ENCODE measurements at regions not wholly inside any gene's neighbourhood (a gene's known extent, or its start where the extent isn't known, plus 50 kb on each side); places are given as distances from the start of the nearest gene placed in this dataset.
A peak's percentile ranks its signal among the peaks of the same experiment; 100 is the strongest.

DNA sequence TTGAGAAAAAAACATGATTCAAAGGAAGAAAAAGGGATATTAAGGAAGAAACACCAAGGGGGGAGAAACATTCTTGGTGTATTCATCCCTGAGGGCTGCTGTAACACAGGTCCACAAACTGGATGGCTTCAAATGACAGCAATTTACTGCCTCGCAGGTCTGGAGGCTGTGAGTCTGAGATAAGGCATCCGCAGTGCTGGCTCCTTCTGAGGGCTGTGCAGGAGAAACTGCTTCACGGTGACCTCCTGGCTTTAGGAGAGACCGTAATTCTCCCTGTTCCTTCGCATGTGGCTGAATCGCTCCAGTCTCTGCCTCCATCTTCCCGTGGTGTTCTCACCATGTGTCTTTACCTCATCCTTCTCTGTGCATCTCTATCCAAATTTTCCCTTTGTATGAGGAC is 490.7 kb downstream of the EIPR1 start:
- Histone ChIP-seq H3K4me3 (no peak overlapping the region), H3K9me3 (peaks cover 0 to 17% (median 2%) of the 10 kb centered on the region in 8 donors), H3K27ac (no peak overlapping the region), H3K27me3 (replicated peaks in 1 of 7) (peaks cover 0 to 5% (median 0%) of the 10 kb centered on the region in 7 donors), H3K36me3 (no peaks in the 10 kb centered on the region), H3K4me1 (no peaks in the 10 kb centered on the region)
- DNase-seq = peak; percentile 14
- 56 to 74% (median 61%) methylated on average over 7 of the region's 7 CpGs for WGBS, 5 donors
- TF ChIP-seq CTCF (IDR thresholded peaks at IDR 0.05 in 8 of 11, conservative IDR thresholded peaks at IDR 0.05 in 3 of 11) = no peak
- TF ChIP-seq POLR2AphosphoS5 (IDR thresholded peaks at IDR 0.05) = no peak
- intact Hi-C loops (cut with DNase I; ENCODE audit: low total_unique reads) = no loop called here

DNA sequence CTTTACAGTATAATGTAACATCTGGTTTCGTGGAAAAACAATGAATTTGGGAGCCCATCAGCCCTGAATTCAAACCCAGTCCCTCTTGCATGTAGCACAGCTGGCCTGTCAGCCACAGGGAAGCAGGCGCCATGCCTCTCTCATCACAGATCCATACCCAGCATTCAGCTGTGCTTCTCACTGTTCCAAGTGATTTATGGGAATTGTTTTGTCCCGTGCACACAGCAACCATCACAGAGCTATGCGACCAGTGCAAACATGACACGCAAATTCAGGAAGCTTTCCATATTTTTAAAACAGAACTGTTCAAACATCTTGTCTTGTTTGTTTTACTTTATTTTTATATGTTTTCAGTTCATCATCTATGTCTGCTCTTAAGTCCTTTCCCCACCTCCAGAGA is 496.1 kb downstream of the EIPR1 start:
- TF ChIP-seq POLR2A (IDR thresholded peaks at IDR 0.05) (no peak), CTCF (IDR thresholded peaks at IDR 0.05 in 8 of 11, conservative IDR thresholded peaks at IDR 0.05 in 3 of 11) (no peak), POLR2AphosphoS5 (IDR thresholded peaks at IDR 0.05) (no peak)
- Histone ChIP-seq H3K4me3 (no peak overlapping the region), H3K9me3 (peaks cover 0 to 35% (median 2%) of the 10 kb centered on the region in 8 donors), H3K36me3 (no peaks in the 10 kb centered on the region), H3K4me1 (peaks cover 0 to 18% (median 8%) of the 10 kb centered on the region in 6 donors), H3K27ac (no peak overlapping the region), H3K27me3 (replicated peaks in 1 of 7) (no peaks in the 10 kb centered on the region)
- 83 to 89% (median 88%) methylated on average over 5 of the region's 5 CpGs for WGBS, 5 donors
- intact Hi-C loops (cut with DNase I; ENCODE audit: low total_unique reads) = no loop called here
- no peak for DNase-seq

- intact Hi-C loops (cut with DNase I; ENCODE audit: low total_unique reads) = no loop called here
- no peak for DNase-seq
- Histone ChIP-seq H3K27me3 (replicated peaks in 1 of 7) (no peaks in the 10 kb centered on the region), H3K4me3 (no peak overlapping the region), H3K27ac (no peak overlapping the region), H3K4me1 (peaks cover 0 to 18% (median 8%) of the 10 kb centered on the region in 6 donors), H3K9me3 (peaks cover 0 to 35% (median 2%) of the 10 kb centered on the region in 8 donors), H3K36me3 (no peaks in the 10 kb centered on the region)
- TF ChIP-seq POLR2A (IDR thresholded peaks at IDR 0.05) (no peak), CTCF (IDR thresholded peaks at IDR 0.05 in 8 of 11, conservative IDR thresholded peaks at IDR 0.05 in 3 of 11) (no peak), POLR2AphosphoS5 (IDR thresholded peaks at IDR 0.05) (no peak)
- 86 to 94% (median 87%) methylated on average over 4 of the region's 4 CpGs for WGBS, 5 donors
These were observed 496.7 kb downstream of the EIPR1 start for GRCh38 chr2:2880938-2881337.

GRCh38 chr2:2879781-2880180 is 497.8 kb downstream of the EIPR1 start:
- H3K4me3 ChIP-seq = no peak overlapping the region
- no peak for DNase-seq
- intact Hi-C loops (cut with DNase I; ENCODE audit: low total_unique reads) = no loop called here
- no peaks in the 10 kb centered on the region for H3K27me3 ChIP-seq (replicated peaks in 1 of 7)
- no peak overlapping the region for H3K27ac ChIP-seq
- 32 to 51% (median 39%) methylated on average over 7 of the region's 7 CpGs for WGBS, 5 donors
- no peaks in the 10 kb centered on the region for H3K36me3 ChIP-seq
- TF ChIP-seq POLR2A (IDR thresholded peaks at IDR 0.05) (no peak), POLR2AphosphoS5 (IDR thresholded peaks at IDR 0.05) (peak in 1 of 3 donors; percentile 24)
- peaks cover 0 to 18% (median 8%) of the 10 kb centered on the region in 6 donors for H3K4me1 ChIP-seq
- H3K9me3 ChIP-seq = peaks cover 0 to 35% (median 2%) of the 10 kb centered on the region in 8 donors

GRCh38 chr2:2879071-2879470 is 498.5 kb downstream of the EIPR1 start:
- TF ChIP-seq CTCF (IDR thresholded peaks at IDR 0.05 in 8 of 11, conservative IDR thresholded peaks at IDR 0.05 in 3 of 11) (no peak), POLR2AphosphoS5 (IDR thresholded peaks at IDR 0.05) (no peak), POLR2A (IDR thresholded peaks at IDR 0.05) (no peak)
- Histone ChIP-seq H3K4me3 (no peak overlapping the region), H3K9me3 (peaks cover 0 to 35% (median 2%) of the 10 kb centered on the region in 8 donors), H3K27me3 (replicated peaks in 1 of 7) (no peaks in the 10 kb centered on the region), H3K27ac (no peak overlapping the region), H3K4me1 (peaks cover 0 to 18% (median 8%) of the 10 kb centered on the region in 6 donors), H3K36me3 (no peaks in the 10 kb centered on the region)
- DNase-seq = no peak
- intact Hi-C loops (cut with DNase I; ENCODE audit: low total_unique reads) = no loop called here

All from spleen (tissue), 11 donors.